WTC11 (cell line): ENCODE measurements at regions not wholly inside any gene's neighbourhood (a gene's known extent, or its start where the extent isn't known, plus 50 kb on each side); places are given as distances from the start of the nearest gene placed in this dataset.

Source experiments
- ATAC-seq: fragments of 200-7000 bp; cut with Tn5 transposase; 2 replicates; pipeline ENCODE4 v1.10.0; 2021; ENCODE audit warnings: mild to moderate bottlenecking, moderate library complexity
- CTCF ChIA-PET: fragments of 300-600 bp; sonication (Branson Sonifier 250); formaldehyde crosslinking; loops from one replicate; lab custom pipeline; 2021; ENCODE audit warnings: antibody characterized with exemption; lab: Charles Lee
- POLR2A ChIA-PET: fragments of 350-600 bp; sonication (Branson Sonifier 250); formaldehyde crosslinking; loops from one replicate; lab custom pipeline; 2021; ENCODE audit warnings: antibody characterized with exemption; lab: Charles Lee
- DNase-seq: peaks from one replicate; pipeline ENCODE4 v3.0.0; 2021; ENCODE audit warnings: low spot score
- H3K27ac Mint-ChIP-seq: 2 replicates; pipeline ENCODE4 v1.8.0; 2021; ENCODE audit warnings: mixed read lengths
- H3K27me3 Mint-ChIP-seq: 2 replicates; pipeline ENCODE4 v1.8.0; 2021; ENCODE audit warnings: low read depth, mild to moderate bottlenecking, moderate library complexity, mixed read lengths
- H3K36me3 Mint-ChIP-seq: 2 replicates; pipeline ENCODE4 v1.8.0; 2021; ENCODE audit warnings: mixed read lengths
- H3K4me1 Mint-ChIP-seq: 2 replicates; pipeline ENCODE4 v1.8.0; 2022; ENCODE audit warnings: mixed read lengths
- H3K4me3 Mint-ChIP-seq: 2 replicates; pipeline ENCODE4 v1.8.0; 2021; ENCODE audit warnings: mild to moderate bottlenecking, moderate library complexity, mixed read lengths
- H3K9me3 Mint-ChIP-seq: 2 replicates; pipeline ENCODE4 v1.8.0; 2021; ENCODE audit warnings: mixed read lengths
- ESRRA ChIP-seq: sonication (generic); formaldehyde crosslinking; IDR thresholded peaks from 2 replicates; pipeline ENCODE4 v1.8.1; 2022; ENCODE audit warnings: mild to moderate bottlenecking, missing genetic modification reagents, borderline replicate concordance
- FOXK1 ChIP-seq: sonication (generic); formaldehyde crosslinking; IDR thresholded peaks from 2 replicates; pipeline ENCODE4 v1.8.0; 2022; ENCODE audit warnings: mild to moderate bottlenecking, moderate library complexity, missing genetic modification reagents
- HMGXB4 ChIP-seq: sonication (generic); formaldehyde crosslinking; IDR thresholded peaks from 2 replicates; pipeline ENCODE4 v1.8.1; 2023; ENCODE audit warnings: mild to moderate bottlenecking, moderate library complexity, missing genetic modification reagents
- MYBL2 ChIP-seq: sonication (generic); formaldehyde crosslinking; IDR thresholded peaks from 2 replicates; pipeline ENCODE4 v1.8.1; 2023; ENCODE audit warnings: mild to moderate bottlenecking, moderate library complexity, missing genetic modification reagents
- NFE2L1 ChIP-seq: sonication (generic); formaldehyde crosslinking; IDR thresholded peaks from 2 replicates; pipeline ENCODE4 v1.8.1; 2023; ENCODE audit warnings: missing genetic modification reagents
- PRDM15 ChIP-seq: sonication (generic); formaldehyde crosslinking; IDR thresholded peaks from 2 replicates; pipeline ENCODE4 v1.8.0; 2022; ENCODE audit warnings: missing genetic modification reagents
- RORB ChIP-seq: fragments of 250-450 bp; sonication (Bioruptor Pico); IDR thresholded peaks from 2 replicates; pipeline ENCODE4 v1.9.0; 2021; ENCODE audit warnings: mild to moderate bottlenecking
- TEAD4 ChIP-seq: sonication (generic); formaldehyde crosslinking; IDR thresholded peaks from 2 replicates; pipeline ENCODE4 v1.8.0; 2022; ENCODE audit warnings: mild to moderate bottlenecking, missing genetic modification reagents
- TP53 ChIP-seq: sonication (generic); formaldehyde crosslinking; IDR thresholded peaks from 2 replicates; pipeline ENCODE4 v1.8.1; 2023; ENCODE audit warnings: mild to moderate bottlenecking, missing genetic modification reagents
- ZBTB21 ChIP-seq: sonication (generic); formaldehyde crosslinking; IDR thresholded peaks from 2 replicates; pipeline ENCODE4 v1.8.1; 2023; ENCODE audit warnings: mild to moderate bottlenecking, missing genetic modification reagents, borderline replicate concordance
- ZNF416 ChIP-seq: fragments of 250-450 bp; sonication (Bioruptor Pico); IDR thresholded peaks from 2 replicates; pipeline ENCODE4 v1.9.0; 2021; ENCODE audit warnings: mild to moderate bottlenecking, inconsistent platforms
- TF ChIP-seq, protein P1 (sequence below): sonication (generic); formaldehyde crosslinking; IDR thresholded peaks from 2 replicates; pipeline ENCODE4 v1.8.1; 2023; ENCODE audit warnings: mild to moderate bottlenecking, missing genetic modification reagents
- TF ChIP-seq, protein P2 (sequence below): sonication (generic); formaldehyde crosslinking; IDR thresholded peaks from 2 replicates; pipeline ENCODE4 v1.8.1; 2022; ENCODE audit warnings: missing genetic modification reagents, borderline replicate concordance
- TF ChIP-seq, protein P3 (sequence below): sonication (generic); formaldehyde crosslinking; IDR thresholded peaks from 2 replicates; pipeline ENCODE4 v1.8.1; 2023; ENCODE audit warnings: mild to moderate bottlenecking, missing genetic modification reagents, moderate library complexity

DNA sequence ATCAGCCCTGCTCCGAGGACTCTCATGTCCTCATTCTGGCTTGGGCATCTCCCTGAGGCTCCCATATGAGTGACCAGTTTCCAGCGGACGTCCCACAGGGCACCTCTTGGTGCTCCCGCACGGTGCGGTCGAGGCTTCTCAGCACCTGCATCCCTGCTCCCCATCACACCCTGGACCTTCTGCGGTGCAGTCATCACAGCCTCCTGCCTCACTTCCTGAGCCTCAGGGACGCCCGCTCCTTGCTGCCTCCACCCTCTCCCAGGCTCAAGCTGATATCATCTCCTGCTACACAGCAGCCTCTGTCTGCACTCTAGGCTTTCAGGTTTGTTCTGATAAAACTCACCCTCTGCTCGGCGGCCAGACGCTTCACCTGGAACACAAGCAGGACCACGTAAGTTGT lies 185.0 kb downstream of the TMEM18 start:
- no peak for DNase-seq
- H3K27me3 Mint-ChIP-seq, result no peaks in the 10 kb centered on the region; the same call in 1 of the 2 replicates
- POLR2A ChIA-PET, result no interaction called here
- TF ChIP-seq, protein P1, sequence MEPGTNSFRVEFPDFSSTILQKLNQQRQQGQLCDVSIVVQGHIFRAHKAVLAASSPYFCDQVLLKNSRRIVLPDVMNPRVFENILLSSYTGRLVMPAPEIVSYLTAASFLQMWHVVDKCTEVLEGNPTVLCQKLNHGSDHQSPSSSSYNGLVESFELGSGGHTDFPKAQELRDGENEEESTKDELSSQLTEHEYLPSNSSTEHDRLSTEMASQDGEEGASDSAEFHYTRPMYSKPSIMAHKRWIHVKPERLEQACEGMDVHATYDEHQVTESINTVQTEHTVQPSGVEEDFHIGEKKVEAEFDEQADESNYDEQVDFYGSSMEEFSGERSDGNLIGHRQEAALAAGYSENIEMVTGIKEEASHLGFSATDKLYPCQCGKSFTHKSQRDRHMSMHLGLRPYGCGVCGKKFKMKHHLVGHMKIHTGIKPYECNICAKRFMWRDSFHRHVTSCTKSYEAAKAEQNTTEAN (CRISPR knock-in tag), result no peak
- TF ChIP-seq ZBTB21, result no peak
- no peak for TF ChIP-seq ESRRA (CRISPR knock-in tag)
- TF ChIP-seq RORB (CRISPR knock-in tag), result no peak
- TF ChIP-seq TEAD4 (CRISPR knock-in tag), result no peak
- TF ChIP-seq HMGXB4 (CRISPR knock-in tag), result no peak
- no peak for TF ChIP-seq FOXK1 (CRISPR knock-in tag)
- TF ChIP-seq, protein P2, sequence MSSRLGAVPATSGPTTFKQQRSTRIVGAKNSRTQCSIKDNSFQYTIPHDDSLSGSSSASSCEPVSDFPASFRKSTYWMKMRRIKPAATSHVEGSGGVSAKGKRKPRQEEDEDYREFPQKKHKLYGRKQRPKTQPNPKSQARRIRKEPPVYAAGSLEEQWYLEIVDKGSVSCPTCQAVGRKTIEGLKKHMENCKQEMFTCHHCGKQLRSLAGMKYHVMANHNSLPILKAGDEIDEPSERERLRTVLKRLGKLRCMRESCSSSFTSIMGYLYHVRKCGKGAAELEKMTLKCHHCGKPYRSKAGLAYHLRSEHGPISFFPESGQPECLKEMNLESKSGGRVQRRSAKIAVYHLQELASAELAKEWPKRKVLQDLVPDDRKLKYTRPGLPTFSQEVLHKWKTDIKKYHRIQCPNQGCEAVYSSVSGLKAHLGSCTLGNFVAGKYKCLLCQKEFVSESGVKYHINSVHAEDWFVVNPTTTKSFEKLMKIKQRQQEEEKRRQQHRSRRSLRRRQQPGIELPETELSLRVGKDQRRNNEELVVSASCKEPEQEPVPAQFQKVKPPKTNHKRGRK (CRISPR knock-in tag), result no peak
- TF ChIP-seq NFE2L1 (CRISPR knock-in tag), result no peak
- TF ChIP-seq, protein P3, sequence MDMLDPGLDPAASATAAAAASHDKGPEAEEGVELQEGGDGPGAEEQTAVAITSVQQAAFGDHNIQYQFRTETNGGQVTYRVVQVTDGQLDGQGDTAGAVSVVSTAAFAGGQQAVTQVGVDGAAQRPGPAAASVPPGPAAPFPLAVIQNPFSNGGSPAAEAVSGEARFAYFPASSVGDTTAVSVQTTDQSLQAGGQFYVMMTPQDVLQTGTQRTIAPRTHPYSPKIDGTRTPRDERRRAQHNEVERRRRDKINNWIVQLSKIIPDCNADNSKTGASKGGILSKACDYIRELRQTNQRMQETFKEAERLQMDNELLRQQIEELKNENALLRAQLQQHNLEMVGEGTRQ, result no peak
- no peak for TF ChIP-seq TP53 (CRISPR knock-in tag)
- TF ChIP-seq, all 79 proteins: peak for 0
- no peak overlapping the region for H3K4me3 Mint-ChIP-seq
- CTCF ChIA-PET, result no interaction called here
- ATAC-seq, result no peak
- no peaks in the 10 kb centered on the region for H3K36me3 Mint-ChIP-seq
- H3K27ac Mint-ChIP-seq, result no peak overlapping the region
- peaks cover 14% of the 10 kb centered on the region for H3K4me1 Mint-ChIP-seq
- no peaks in the 10 kb centered on the region for H3K9me3 Mint-ChIP-seq

DNA sequence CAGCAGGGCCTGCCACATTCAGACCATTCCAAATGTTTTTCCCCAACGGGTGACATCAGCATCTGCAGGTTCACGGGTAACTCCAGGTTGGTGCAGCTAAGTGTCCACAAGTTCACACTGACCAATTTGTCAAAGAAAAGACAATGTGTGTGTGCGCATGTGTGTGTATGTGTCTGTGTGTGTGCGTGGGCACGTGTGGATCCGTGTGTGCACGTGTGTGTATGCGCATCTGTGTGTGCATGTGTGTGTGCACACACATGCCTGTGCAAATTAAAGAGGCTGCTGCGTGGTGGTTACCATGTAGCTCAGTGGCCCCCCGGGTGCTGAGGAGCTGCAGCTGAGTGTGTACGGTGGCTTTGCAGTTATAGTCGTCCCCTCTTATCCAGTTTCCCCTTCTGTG lies 187.4 kb downstream of the TMEM18 start:
- no peaks in the 10 kb centered on the region; the same call in 1 of the 2 replicates for H3K27me3 Mint-ChIP-seq
- ChIA-PET POLR2A (no interaction called here), CTCF (no interaction called here)
- H3K27ac Mint-ChIP-seq, result no peak overlapping the region
- ATAC-seq (no peak), DNase-seq (no peak)
- no peaks in the 10 kb centered on the region for H3K9me3 Mint-ChIP-seq
- TF ChIP-seq TEAD4 (CRISPR knock-in tag) (no peak), ZNF416 (CRISPR knock-in tag) (no peak), MYBL2 (CRISPR knock-in tag) (no peak), RORB (CRISPR knock-in tag) (no peak), TP53 (CRISPR knock-in tag) (no peak), PRDM15 (CRISPR knock-in tag) (no peak)
- H3K4me1 Mint-ChIP-seq, result peaks cover 13% of the 10 kb centered on the region
- H3K36me3 Mint-ChIP-seq, result no peaks in the 10 kb centered on the region
- H3K4me3 Mint-ChIP-seq, result no peak overlapping the region
